ENCODE measurements at regions not wholly inside any gene's neighbourhood (a gene's known extent, or its start where the extent isn't known, plus 50 kb on each side); places are given as distances from the start of the nearest gene placed in this dataset.

DNA sequence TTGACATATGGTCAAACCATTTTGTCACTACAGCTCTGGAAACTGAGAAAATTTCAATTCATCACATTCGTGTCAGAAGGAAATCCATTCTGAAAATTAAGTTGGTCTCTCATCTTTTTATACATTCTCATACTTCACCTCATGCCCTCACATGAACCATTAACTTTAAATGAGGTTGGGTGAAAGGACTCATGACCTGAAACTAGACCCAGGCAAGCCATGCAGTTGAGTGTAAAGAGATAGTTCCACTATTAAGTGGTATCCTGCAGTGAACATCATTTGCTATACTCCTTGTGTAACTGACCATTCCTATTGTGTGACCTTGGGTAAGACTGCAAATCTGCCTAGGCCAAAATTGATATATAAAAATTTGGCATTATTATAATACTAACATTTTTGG lies 299.6 kb upstream of the GRIN3A start:
- 0% methylated on average over 1 of the region's 1 CpG for WGBS (ENCODE audit: low lambda C conversion rate)
- Histone ChIP-seq H3K4me2 (no peak overlapping the region), H3K79me2 (ENCODE audit: insufficient read depth) (no peaks in the 10 kb centered on the region), H3K27ac (ENCODE audit: low read depth in 2 of 2, low read length in 1 of 2) (no peak overlapping the region), H3K9ac (no peak overlapping the region), H3K4me1 (ENCODE audit: control insufficient read depth in 1 of 2, insufficient read depth in 2 of 2, low read depth in 1 of 2, low read length in 1 of 2) (no peaks in the 10 kb centered on the region), H3K9me2 (no peaks in the 10 kb centered on the region), H3K36me3 (replicated peaks in 1 of 2; ENCODE audit: control insufficient read depth in 1 of 2, insufficient read depth in 2 of 2, low read length in 1 of 2) (no peaks in the 10 kb centered on the region), H2AFZ (ENCODE audit: low read depth) (no peak overlapping the region), H3K9me3 (no peaks in the 10 kb centered on the region), H3K27me3 (ENCODE audit: insufficient read depth) (no peaks in the 10 kb centered on the region), H3K4me3 (ENCODE audit: low read depth in 2 of 2, low read length in 1 of 2) (no peak overlapping the region), H4K20me1 (ENCODE audit: insufficient read depth) (no peaks in the 10 kb centered on the region), H3F3A (replicated peaks; ENCODE audit: insufficient read depth) (no peaks in the 10 kb centered on the region)
- no peak for DNase-seq
- ChIA-PET POLR2A (no interaction called here), CTCF (no interaction called here)
- no peak for TF ChIP-seq EP300 (IDR thresholded peaks at IDR 0.05; ENCODE audit: borderline replicate concordance in 1 of 2, low read depth in 1 of 2, low read length in 1 of 2)
- no peak for TF ChIP-seq TEAD4 (IDR thresholded peaks at IDR 0.05; ENCODE audit: borderline replicate concordance, insufficient read depth)
- no peak for TF ChIP-seq CHD2 (IDR thresholded peaks at IDR 0.05; ENCODE audit: low read length, partially characterized antibody)
- TF ChIP-seq, protein P1, sequence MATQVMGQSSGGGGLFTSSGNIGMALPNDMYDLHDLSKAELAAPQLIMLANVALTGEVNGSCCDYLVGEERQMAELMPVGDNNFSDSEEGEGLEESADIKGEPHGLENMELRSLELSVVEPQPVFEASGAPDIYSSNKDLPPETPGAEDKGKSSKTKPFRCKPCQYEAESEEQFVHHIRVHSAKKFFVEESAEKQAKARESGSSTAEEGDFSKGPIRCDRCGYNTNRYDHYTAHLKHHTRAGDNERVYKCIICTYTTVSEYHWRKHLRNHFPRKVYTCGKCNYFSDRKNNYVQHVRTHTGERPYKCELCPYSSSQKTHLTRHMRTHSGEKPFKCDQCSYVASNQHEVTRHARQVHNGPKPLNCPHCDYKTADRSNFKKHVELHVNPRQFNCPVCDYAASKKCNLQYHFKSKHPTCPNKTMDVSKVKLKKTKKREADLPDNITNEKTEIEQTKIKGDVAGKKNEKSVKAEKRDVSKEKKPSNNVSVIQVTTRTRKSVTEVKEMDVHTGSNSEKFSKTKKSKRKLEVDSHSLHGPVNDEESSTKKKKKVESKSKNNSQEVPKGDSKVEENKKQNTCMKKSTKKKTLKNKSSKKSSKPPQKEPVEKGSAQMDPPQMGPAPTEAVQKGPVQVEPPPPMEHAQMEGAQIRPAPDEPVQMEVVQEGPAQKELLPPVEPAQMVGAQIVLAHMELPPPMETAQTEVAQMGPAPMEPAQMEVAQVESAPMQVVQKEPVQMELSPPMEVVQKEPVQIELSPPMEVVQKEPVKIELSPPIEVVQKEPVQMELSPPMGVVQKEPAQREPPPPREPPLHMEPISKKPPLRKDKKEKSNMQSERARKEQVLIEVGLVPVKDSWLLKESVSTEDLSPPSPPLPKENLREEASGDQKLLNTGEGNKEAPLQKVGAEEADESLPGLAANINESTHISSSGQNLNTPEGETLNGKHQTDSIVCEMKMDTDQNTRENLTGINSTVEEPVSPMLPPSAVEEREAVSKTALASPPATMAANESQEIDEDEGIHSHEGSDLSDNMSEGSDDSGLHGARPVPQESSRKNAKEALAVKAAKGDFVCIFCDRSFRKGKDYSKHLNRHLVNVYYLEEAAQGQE (IDR thresholded peaks at IDR 0.05; ENCODE audit: low read depth, low read length) = no peak
- no peak for TF ChIP-seq JUND (IDR thresholded peaks at IDR 0.05)
- TF ChIP-seq GATA2 (CRISPR knock-in tag; IDR thresholded peaks at IDR 0.05) = no peak
- TF ChIP-seq, protein P2, sequence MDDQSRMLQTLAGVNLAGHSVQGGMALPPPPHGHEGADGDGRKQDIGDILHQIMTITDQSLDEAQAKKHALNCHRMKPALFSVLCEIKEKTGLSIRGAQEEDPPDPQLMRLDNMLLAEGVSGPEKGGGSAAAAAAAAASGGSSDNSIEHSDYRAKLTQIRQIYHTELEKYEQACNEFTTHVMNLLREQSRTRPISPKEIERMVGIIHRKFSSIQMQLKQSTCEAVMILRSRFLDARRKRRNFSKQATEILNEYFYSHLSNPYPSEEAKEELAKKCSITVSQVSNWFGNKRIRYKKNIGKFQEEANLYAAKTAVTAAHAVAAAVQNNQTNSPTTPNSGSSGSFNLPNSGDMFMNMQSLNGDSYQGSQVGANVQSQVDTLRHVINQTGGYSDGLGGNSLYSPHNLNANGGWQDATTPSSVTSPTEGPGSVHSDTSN (IDR thresholded peaks at IDR 0.05) = no peak
- TF ChIP-seq RFX5 (IDR thresholded peaks at IDR 0.05; ENCODE audit: low read length) = no peak
- TF ChIP-seq YY1 (IDR thresholded peaks at IDR 0.05; ENCODE audit: low read depth) = no peak
- no peak for TF ChIP-seq FOSL2 (IDR thresholded peaks at IDR 0.05; ENCODE audit: borderline replicate concordance, low read depth)
- TF ChIP-seq, protein P3, sequence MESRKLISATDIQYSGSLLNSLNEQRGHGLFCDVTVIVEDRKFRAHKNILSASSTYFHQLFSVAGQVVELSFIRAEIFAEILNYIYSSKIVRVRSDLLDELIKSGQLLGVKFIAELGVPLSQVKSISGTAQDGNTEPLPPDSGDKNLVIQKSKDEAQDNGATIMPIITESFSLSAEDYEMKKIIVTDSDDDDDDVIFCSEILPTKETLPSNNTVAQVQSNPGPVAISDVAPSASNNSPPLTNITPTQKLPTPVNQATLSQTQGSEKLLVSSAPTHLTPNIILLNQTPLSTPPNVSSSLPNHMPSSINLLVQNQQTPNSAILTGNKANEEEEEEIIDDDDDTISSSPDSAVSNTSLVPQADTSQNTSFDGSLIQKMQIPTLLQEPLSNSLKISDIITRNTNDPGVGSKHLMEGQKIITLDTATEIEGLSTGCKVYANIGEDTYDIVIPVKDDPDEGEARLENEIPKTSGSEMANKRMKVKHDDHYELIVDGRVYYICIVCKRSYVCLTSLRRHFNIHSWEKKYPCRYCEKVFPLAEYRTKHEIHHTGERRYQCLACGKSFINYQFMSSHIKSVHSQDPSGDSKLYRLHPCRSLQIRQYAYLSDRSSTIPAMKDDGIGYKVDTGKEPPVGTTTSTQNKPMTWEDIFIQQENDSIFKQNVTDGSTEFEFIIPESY (IDR thresholded peaks at IDR 0.05; ENCODE audit: borderline replicate concordance, low read depth) = no peak

DNA sequence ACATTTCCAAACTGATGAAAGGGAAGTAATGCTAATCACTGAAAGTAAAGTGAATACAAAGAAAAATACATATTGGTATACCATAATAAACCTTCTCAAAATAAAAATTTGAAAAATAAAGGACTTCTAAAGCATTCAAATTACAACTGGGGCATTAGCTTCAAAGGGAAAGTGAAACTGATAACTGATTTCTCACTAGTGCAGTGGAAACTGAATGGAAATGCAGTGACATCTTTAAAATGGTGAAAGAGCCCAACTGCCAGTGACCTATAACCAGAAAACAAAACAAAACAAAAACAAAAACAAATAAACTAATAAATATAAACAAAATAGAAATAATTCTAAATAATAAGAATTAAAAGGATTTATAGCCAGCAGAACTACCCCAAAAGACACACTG lies 297.5 kb upstream of the GRIN3A start:
- Histone ChIP-seq H3K36me3 (replicated peaks in 1 of 2; ENCODE audit: control insufficient read depth in 1 of 2, insufficient read depth in 2 of 2, low read length in 1 of 2) (no peaks in the 10 kb centered on the region), H2AFZ (ENCODE audit: low read depth) (no peak overlapping the region), H3K9me2 (no peaks in the 10 kb centered on the region), H3K9ac (no peak overlapping the region), H3F3A (replicated peaks; ENCODE audit: insufficient read depth) (no peaks in the 10 kb centered on the region), H3K27ac (ENCODE audit: low read depth in 2 of 2, low read length in 1 of 2) (no peak overlapping the region), H3K4me1 (ENCODE audit: control insufficient read depth in 1 of 2, insufficient read depth in 2 of 2, low read depth in 1 of 2, low read length in 1 of 2) (no peaks in the 10 kb centered on the region), H4K20me1 (ENCODE audit: insufficient read depth) (no peaks in the 10 kb centered on the region), H3K4me3 (ENCODE audit: low read depth in 2 of 2, low read length in 1 of 2) (no peak overlapping the region), H3K79me2 (ENCODE audit: insufficient read depth) (no peaks in the 10 kb centered on the region), H3K9me3 (no peaks in the 10 kb centered on the region), H3K27me3 (ENCODE audit: insufficient read depth) (no peaks in the 10 kb centered on the region), H3K4me2 (no peak overlapping the region)
- ChIA-PET POLR2A (no interaction called here), CTCF (no interaction called here)
- no peak for DNase-seq
- no peak for TF ChIP-seq GATA2 (CRISPR knock-in tag; IDR thresholded peaks at IDR 0.05)
- no peak for TF ChIP-seq FOXJ3 (CRISPR knock-in tag; IDR thresholded peaks at IDR 0.05)
